Duodenal mucosa (tissue), 2 donors: ENCODE measurements at regions not wholly inside any gene's neighbourhood (a gene's known extent, or its start where the extent isn't known, plus 50 kb on each side); places are given as distances from the start of the nearest gene placed in this dataset.
"Not testable (repeated sequence)": the region's sequence is repeated elsewhere in the genome, so short reads cannot be mapped to it uniquely, and the experiment has no call there.

Source experiments
- H3K27ac ChIP-seq: one replicate; pipeline ENCODE4 v1.7.0; 2013; ENCODE audit warnings: low read depth, low read length
- H3K27me3 ChIP-seq, 2 donors: one replicate each; pipeline ENCODE4 v1.7.0; 2013; ENCODE audit warnings: low read length in 2 of 2, control low read depth in 1 of 2; ENCODE audit not compliant: insufficient read depth in 2 of 2, control insufficient read depth in 1 of 2
- H3K36me3 ChIP-seq, 2 donors: one replicate each; pipeline ENCODE4 v1.7.0; 2013; ENCODE audit warnings: low read length in 2 of 2, control low read depth in 1 of 2; ENCODE audit not compliant: insufficient read depth in 2 of 2, control insufficient read depth in 1 of 2
- H3K4me1 ChIP-seq, 2 donors: one replicate each; pipeline ENCODE4 v1.7.0; 2013; ENCODE audit warnings: low read length in 2 of 2, control low read depth in 1 of 2; ENCODE audit not compliant: insufficient read depth in 2 of 2, control insufficient read depth in 1 of 2
- H3K4me3 ChIP-seq, 2 donors: one replicate each; pipeline ENCODE4 v1.7.0; 2013; ENCODE audit warnings: low read length in 2 of 2, low read depth in 1 of 2
- H3K9ac ChIP-seq, 2 donors: one replicate each; pipeline ENCODE4 v1.7.0; 2013; ENCODE audit warnings: low read length in 2 of 2, low read depth in 1 of 2
- H3K9me3 ChIP-seq, 2 donors: one replicate each; pipeline ENCODE4 v1.7.0; 2013; ENCODE audit warnings: low read length in 2 of 2, control low read depth in 1 of 2; ENCODE audit not compliant: control insufficient read depth in 1 of 2

GRCh38 chr6:86079938-86080337 is 437.3 kb upstream of the SYNCRIP start:
- no peak overlapping the region for H3K9ac ChIP-seq
- H3K4me3 ChIP-seq, result no peak overlapping the region
- H3K36me3 ChIP-seq, result no peaks in the 10 kb centered on the region
- peaks cover 5 to 7% of the 10 kb centered on the region in 2 donors for H3K9me3 ChIP-seq
- no peaks in the 10 kb centered on the region for H3K4me1 ChIP-seq
- no peak overlapping the region for H3K27ac ChIP-seq
- no peaks in the 10 kb centered on the region for H3K27me3 ChIP-seq

GRCh38 chr6:86070151-86070550 is 427.5 kb upstream of the SYNCRIP start:
- H3K4me3 ChIP-seq, result no peak overlapping the region
- H3K9ac ChIP-seq, result no peak overlapping the region
- no peaks in the 10 kb centered on the region for H3K27me3 ChIP-seq
- peaks cover 0 to 14% of the 10 kb centered on the region in 2 donors for H3K9me3 ChIP-seq
- H3K36me3 ChIP-seq, result no peaks in the 10 kb centered on the region
- H3K4me1 ChIP-seq, result no peaks in the 10 kb centered on the region
- no peak overlapping the region for H3K27ac ChIP-seq

- not testable (repeated sequence) for H3K9me3 ChIP-seq, H3K27me3 ChIP-seq, H3K4me3 ChIP-seq, H3K27ac ChIP-seq, H3K36me3 ChIP-seq, H3K4me1 ChIP-seq, H3K9ac ChIP-seq
Measured at GRCh38 chr6:86065002-86065401, 422.3 kb upstream of the SYNCRIP start.

- not testable (repeated sequence) for H3K36me3 ChIP-seq, H3K27ac ChIP-seq
Measured at GRCh38 chr6:86057293-86057980, 414.8 kb upstream of the SYNCRIP start.

GRCh38 chr6:86045038-86045437 is 402.4 kb upstream of the SYNCRIP start:
- no peak overlapping the region for H3K9ac ChIP-seq
- H3K4me1 ChIP-seq, result no peaks in the 10 kb centered on the region
- H3K4me3 ChIP-seq, result no peak overlapping the region
- no peaks in the 10 kb centered on the region for H3K36me3 ChIP-seq
- no peaks in the 10 kb centered on the region for H3K27me3 ChIP-seq
- no peak overlapping the region for H3K27ac ChIP-seq
- no peaks in the 10 kb centered on the region for H3K9me3 ChIP-seq

More at GRCh38 chr6:86057293-86057980, 414.8 kb upstream of the SYNCRIP start:
- H3K27me3 ChIP-seq, H3K9me3 ChIP-seq, H3K9ac ChIP-seq, H3K4me3 ChIP-seq, H3K4me1 ChIP-seq: not testable (repeated sequence)

- no peaks in the 10 kb centered on the region for H3K36me3 ChIP-seq
- no peaks in the 10 kb centered on the region for H3K4me1 ChIP-seq
- no peaks in the 10 kb centered on the region for H3K9me3 ChIP-seq
- no peak overlapping the region for H3K27ac ChIP-seq
- no peaks in the 10 kb centered on the region for H3K27me3 ChIP-seq
- H3K9ac ChIP-seq, result no peak overlapping the region
- no peak overlapping the region for H3K4me3 ChIP-seq
Measured at GRCh38 chr6:86042214-86042613, 399.5 kb upstream of the SYNCRIP start.

- no peak overlapping the region for H3K9ac ChIP-seq
- H3K9me3 ChIP-seq, result peaks cover 0 to 4% of the 10 kb centered on the region in 2 donors
- no peak overlapping the region for H3K27ac ChIP-seq
- H3K4me1 ChIP-seq, result no peaks in the 10 kb centered on the region
- no peaks in the 10 kb centered on the region for H3K27me3 ChIP-seq
- H3K4me3 ChIP-seq, result no peak overlapping the region
- no peaks in the 10 kb centered on the region for H3K36me3 ChIP-seq
Measured at GRCh38 chr6:86031713-86032112, 389.0 kb upstream of the SYNCRIP start.

- no peaks in the 10 kb centered on the region for H3K27me3 ChIP-seq
- no peak overlapping the region for H3K27ac ChIP-seq
- H3K4me3 ChIP-seq, result no peak overlapping the region
- H3K36me3 ChIP-seq, result no peaks in the 10 kb centered on the region
- no peak overlapping the region for H3K9ac ChIP-seq
- H3K9me3 ChIP-seq, result peaks cover 0 to 4% of the 10 kb centered on the region in 2 donors
- no peaks in the 10 kb centered on the region for H3K4me1 ChIP-seq
Measured at GRCh38 chr6:86030875-86031274, 388.2 kb upstream of the SYNCRIP start.

GRCh38 chr6:86028776-86029175 is 386.1 kb upstream of the SYNCRIP start:
- H3K27ac ChIP-seq, result no peak overlapping the region
- no peaks in the 10 kb centered on the region for H3K4me1 ChIP-seq
- no peaks in the 10 kb centered on the region for H3K27me3 ChIP-seq
- H3K9me3 ChIP-seq, result no peaks in the 10 kb centered on the region
- H3K36me3 ChIP-seq, result no peaks in the 10 kb centered on the region
- no peak overlapping the region for H3K9ac ChIP-seq
- H3K4me3 ChIP-seq, result no peak overlapping the region

- H3K27me3 ChIP-seq, H3K9ac ChIP-seq, H3K27ac ChIP-seq, H3K9me3 ChIP-seq, H3K4me3 ChIP-seq, H3K4me1 ChIP-seq, H3K36me3 ChIP-seq: not testable (repeated sequence)
Measured at GRCh38 chr6:86026890-86027289, 384.2 kb upstream of the SYNCRIP start.

- H3K27me3 ChIP-seq, result no peaks in the 10 kb centered on the region
- no peaks in the 10 kb centered on the region for H3K9me3 ChIP-seq
- no peaks in the 10 kb centered on the region for H3K4me1 ChIP-seq
- no peak overlapping the region for H3K4me3 ChIP-seq
- H3K27ac ChIP-seq, result no peak overlapping the region
- no peaks in the 10 kb centered on the region for H3K36me3 ChIP-seq
- no peak overlapping the region for H3K9ac ChIP-seq
Measured at GRCh38 chr6:86017236-86017635, 374.6 kb upstream of the SYNCRIP start.
